ENCODE measurements at regions not wholly inside any gene's neighbourhood (a gene's known extent, or its start where the extent isn't known, plus 50 kb on each side); places are given as distances from the start of the nearest gene placed in this dataset.
"Not testable (repeated sequence)": the region's sequence is repeated elsewhere in the genome, so short reads cannot be mapped to it uniquely, and the experiment has no call there.

GRCh38 chr12:69036999-69037398 is 104.0 kb upstream of the CPM start:
- Mint-ChIP-seq H3K36me3 (ENCODE audit: low read depth) (no peaks in the 10 kb centered on the region), H3K27ac (no peak overlapping the region), H3K4me1 (ENCODE audit: low read depth) (no peaks in the 10 kb centered on the region), H3K27me3 (ENCODE audit: low read depth) (peaks cover 1% of the 10 kb centered on the region), H3K9me3 (no peaks in the 10 kb centered on the region), H3K4me3 (ENCODE audit: low read depth) (no peak overlapping the region)
- no peak for DNase-seq (ENCODE audit: low spot score)
- intact Hi-C loops (cut with micrococcal nuclease): no loop called here

GRCh38 chr12:69039911-69040310 is 106.9 kb upstream of the CPM start:
- Mint-ChIP-seq H3K27me3 (ENCODE audit: low read depth) (peaks cover 1% of the 10 kb centered on the region), H3K4me3 (ENCODE audit: low read depth) (no peak overlapping the region), H3K4me1 (ENCODE audit: low read depth) (peaks cover under 1% of the 10 kb centered on the region), H3K9me3 (no peaks in the 10 kb centered on the region), H3K27ac (no peak overlapping the region), H3K36me3 (ENCODE audit: low read depth) (no peaks in the 10 kb centered on the region)
- no peak for DNase-seq (ENCODE audit: low spot score)
- intact Hi-C loops (cut with micrococcal nuclease): no loop called here

DNA sequence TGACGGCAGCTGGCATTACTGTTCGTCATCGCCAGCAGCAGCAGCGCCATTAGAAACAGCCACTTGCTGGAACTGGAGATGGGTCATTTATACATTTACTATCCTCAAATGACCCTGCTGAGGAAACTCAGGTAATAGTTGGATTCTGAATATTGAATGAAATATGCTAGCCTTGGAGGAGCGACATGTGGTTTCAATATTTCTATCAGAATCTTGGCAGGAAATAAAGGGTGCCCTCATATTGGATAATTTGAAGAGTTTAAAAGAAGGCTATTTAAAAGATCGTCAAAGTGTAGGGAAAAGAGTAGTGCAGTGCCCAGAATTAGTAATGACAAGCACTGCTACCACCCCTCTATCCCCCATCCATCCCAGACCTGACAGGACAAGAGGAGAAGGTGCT is 109.6 kb upstream of the CPM start:
- Mint-ChIP-seq H3K36me3 (ENCODE audit: low read depth) (no peaks in the 10 kb centered on the region), H3K27me3 (ENCODE audit: low read depth) (no peaks in the 10 kb centered on the region), H3K4me1 (ENCODE audit: low read depth) (peaks cover 2% of the 10 kb centered on the region), H3K9me3 (no peaks in the 10 kb centered on the region), H3K4me3 (ENCODE audit: low read depth) (no peak overlapping the region), H3K27ac (no peak overlapping the region)
- intact Hi-C loops (cut with micrococcal nuclease): no loop called here
- DNase-seq (ENCODE audit: low spot score): no peak

- H3K27me3 Mint-ChIP-seq (ENCODE audit: low read depth): no peaks in the 10 kb centered on the region
- no peak for DNase-seq (ENCODE audit: low spot score)
- H3K36me3 Mint-ChIP-seq (ENCODE audit: low read depth): no peaks in the 10 kb centered on the region
- no peak overlapping the region for H3K4me3 Mint-ChIP-seq (ENCODE audit: low read depth)
- no peaks in the 10 kb centered on the region for H3K9me3 Mint-ChIP-seq
- H3K4me1 Mint-ChIP-seq (ENCODE audit: low read depth): peaks cover 2% of the 10 kb centered on the region
- intact Hi-C loops (cut with micrococcal nuclease): no loop called here
- no peak overlapping the region for H3K27ac Mint-ChIP-seq
Observed at GRCh38 chr12:69042970-69043369, 110.0 kb upstream of the CPM start.

GRCh38 chr12:69044887-69045286 is 111.9 kb upstream of the CPM start:
- Mint-ChIP-seq H3K27ac (no peak overlapping the region), H3K9me3 (peaks cover 4% of the 10 kb centered on the region), H3K4me1 (ENCODE audit: low read depth) (peaks cover 2% of the 10 kb centered on the region), H3K36me3 (ENCODE audit: low read depth) (no peaks in the 10 kb centered on the region), H3K4me3 (ENCODE audit: low read depth) (no peak overlapping the region), H3K27me3 (ENCODE audit: low read depth) (no peaks in the 10 kb centered on the region)
- DNase-seq (ENCODE audit: low spot score): no peak
- intact Hi-C loops (cut with micrococcal nuclease): no loop called here

DNA sequence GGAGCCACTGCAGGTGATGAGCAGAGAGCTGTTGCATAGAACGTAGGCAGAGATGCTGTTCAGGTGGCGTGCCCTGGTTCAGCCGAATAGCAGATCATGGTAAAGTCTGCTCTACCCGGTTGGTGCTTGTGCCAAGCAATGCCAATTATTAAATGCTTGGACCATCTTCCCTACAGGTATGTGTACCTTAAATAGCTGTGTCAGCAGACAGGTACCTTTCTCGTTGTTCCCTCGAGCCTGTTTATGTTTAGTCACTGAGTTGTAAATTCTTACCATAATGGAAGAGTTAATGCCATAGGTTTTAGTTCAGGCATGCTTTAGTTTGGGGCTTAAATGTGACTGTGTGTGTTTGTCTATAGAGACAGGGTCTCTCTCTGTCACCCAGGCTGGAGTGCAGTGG is 112.5 kb upstream of the CPM start:
- H3K4me3 Mint-ChIP-seq (ENCODE audit: low read depth): no peak overlapping the region
- no peak overlapping the region for H3K27ac Mint-ChIP-seq
- intact Hi-C loops (cut with micrococcal nuclease): no loop called here
- DNase-seq (ENCODE audit: low spot score): no peak
- peaks cover 4% of the 10 kb centered on the region for H3K9me3 Mint-ChIP-seq
- no peaks in the 10 kb centered on the region for H3K36me3 Mint-ChIP-seq (ENCODE audit: low read depth)
- no peaks in the 10 kb centered on the region for H3K27me3 Mint-ChIP-seq (ENCODE audit: low read depth)
- peaks cover 2% of the 10 kb centered on the region for H3K4me1 Mint-ChIP-seq (ENCODE audit: low read depth)

DNA sequence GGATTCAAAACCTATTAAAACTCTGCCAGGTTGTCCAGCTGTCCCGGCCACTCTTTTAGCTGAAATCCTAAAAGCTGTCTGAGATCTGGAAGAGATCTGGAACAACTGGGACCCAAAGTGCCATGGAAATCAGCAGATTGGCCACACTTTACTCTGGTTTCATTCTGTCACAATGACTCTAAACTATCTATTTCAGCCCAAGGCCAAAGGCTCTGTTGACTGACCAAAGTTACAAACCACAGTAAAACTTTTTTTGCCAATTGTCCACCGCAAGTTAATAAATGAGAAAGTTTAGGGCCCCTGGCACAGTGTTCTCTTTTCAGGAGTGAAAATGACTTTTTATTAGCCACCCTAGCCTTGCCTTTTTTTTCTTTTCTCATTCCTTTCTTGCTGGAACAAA is 113.4 kb upstream of the CPM start:
- Mint-ChIP-seq H3K27ac (no peak overlapping the region), H3K9me3 (peaks cover 4% of the 10 kb centered on the region), H3K36me3 (ENCODE audit: low read depth) (no peaks in the 10 kb centered on the region), H3K4me1 (ENCODE audit: low read depth) (peaks cover 2% of the 10 kb centered on the region), H3K4me3 (ENCODE audit: low read depth) (no peak overlapping the region), H3K27me3 (ENCODE audit: low read depth) (no peaks in the 10 kb centered on the region)
- intact Hi-C loops (cut with micrococcal nuclease): no loop called here
- no peak for DNase-seq (ENCODE audit: low spot score)

GRCh38 chr12:69046920-69047319 is 113.9 kb upstream of the CPM start:
- H3K27me3 Mint-ChIP-seq (ENCODE audit: low read depth): no peaks in the 10 kb centered on the region
- intact Hi-C loops (cut with micrococcal nuclease): no loop called here
- DNase-seq (ENCODE audit: low spot score): no peak
- no peaks in the 10 kb centered on the region for H3K36me3 Mint-ChIP-seq (ENCODE audit: low read depth)
- no peak overlapping the region for H3K27ac Mint-ChIP-seq
- peaks cover 2% of the 10 kb centered on the region for H3K4me1 Mint-ChIP-seq (ENCODE audit: low read depth)
- peaks cover 4% of the 10 kb centered on the region for H3K9me3 Mint-ChIP-seq
- H3K4me3 Mint-ChIP-seq (ENCODE audit: low read depth): no peak overlapping the region

DNA sequence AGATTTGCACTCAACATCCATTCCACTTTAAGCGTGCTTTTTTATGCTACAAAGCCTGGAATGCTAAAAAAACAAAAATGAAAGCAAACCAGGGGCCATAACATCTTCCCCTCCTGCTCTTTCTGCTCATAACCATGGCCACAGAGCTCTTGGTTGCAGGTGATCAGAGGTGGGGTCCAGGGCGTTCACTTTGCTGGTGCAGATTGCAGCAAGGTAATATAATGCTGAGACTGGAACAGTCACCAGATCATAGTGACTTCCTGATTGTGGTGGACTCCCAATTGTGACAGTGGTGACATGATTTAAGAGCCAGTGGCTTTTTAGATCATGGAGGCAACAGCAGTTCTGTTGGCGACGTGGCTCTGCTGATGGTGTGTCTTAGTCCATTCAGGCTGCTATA is 115.0 kb upstream of the CPM start:
- Mint-ChIP-seq H3K4me1 (ENCODE audit: low read depth) (peaks cover 9% of the 10 kb centered on the region), H3K27me3 (ENCODE audit: low read depth) (no peaks in the 10 kb centered on the region), H3K9me3 (peaks cover 4% of the 10 kb centered on the region), H3K4me3 (ENCODE audit: low read depth) (no peak overlapping the region), H3K27ac (no peak overlapping the region), H3K36me3 (ENCODE audit: low read depth) (no peaks in the 10 kb centered on the region)
- DNase-seq (ENCODE audit: low spot score): no peak
- intact Hi-C loops (cut with micrococcal nuclease): no loop called here

DNA sequence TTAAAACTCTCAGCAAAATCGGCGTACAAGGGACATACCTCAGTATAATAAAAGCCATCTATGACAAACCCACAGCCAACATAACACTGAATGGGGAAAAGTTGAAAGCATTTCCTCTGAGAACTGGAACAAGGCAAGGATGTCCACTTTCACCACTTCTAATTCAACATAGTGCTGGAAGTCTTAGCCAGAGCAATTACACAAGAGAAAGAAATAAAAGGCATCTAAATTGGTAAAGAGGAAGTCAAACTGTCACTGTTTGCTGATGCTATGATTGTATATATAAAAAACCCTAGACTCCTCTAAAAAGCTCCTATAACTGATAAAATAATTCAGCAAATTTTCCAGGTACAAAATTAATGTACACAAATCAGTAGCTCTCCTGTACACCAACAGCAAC is 116.9 kb upstream of the CPM start:
- DNase-seq (ENCODE audit: low spot score); H3K9me3 Mint-ChIP-seq; H3K27me3 Mint-ChIP-seq (ENCODE audit: low read depth); H3K4me3 Mint-ChIP-seq (ENCODE audit: low read depth); intact Hi-C loops (cut with micrococcal nuclease); H3K27ac Mint-ChIP-seq; H3K36me3 Mint-ChIP-seq (ENCODE audit: low read depth): not testable (repeated sequence)
- H3K4me1 Mint-ChIP-seq (ENCODE audit: low read depth): peaks cover 18% of the 10 kb centered on the region

- Mint-ChIP-seq H3K9me3 (peaks cover 4% of the 10 kb centered on the region), H3K27ac (peak overlapping the region; percentile 54), H3K4me1 (ENCODE audit: low read depth) (peaks cover 20% of the 10 kb centered on the region), H3K4me3 (ENCODE audit: low read depth) (no peak overlapping the region), H3K36me3 (ENCODE audit: low read depth) (no peaks in the 10 kb centered on the region), H3K27me3 (ENCODE audit: low read depth) (no peaks in the 10 kb centered on the region)
- intact Hi-C loops (cut with micrococcal nuclease): no loop called here
- no peak for DNase-seq (ENCODE audit: low spot score)
Observed at GRCh38 chr12:69052613-69053408, 119.8 kb upstream of the CPM start.

- no peaks in the 10 kb centered on the region for H3K27me3 Mint-ChIP-seq (ENCODE audit: low read depth)
- no peak overlapping the region for H3K4me3 Mint-ChIP-seq (ENCODE audit: low read depth)
- peaks cover 31% of the 10 kb centered on the region for H3K4me1 Mint-ChIP-seq (ENCODE audit: low read depth)
Observed at GRCh38 chr12:69054343-69055056, 121.5 kb upstream of the CPM start.

GRCh38 chr12:69055280-69055679 is 122.3 kb upstream of the CPM start:
- no peak overlapping the region for H3K27ac Mint-ChIP-seq
- no peak for DNase-seq (ENCODE audit: low spot score)
- H3K4me1 Mint-ChIP-seq (ENCODE audit: low read depth): peaks cover 34% of the 10 kb centered on the region
- intact Hi-C loops (cut with micrococcal nuclease): loop anchor here (5.0 kb wide), 1 partner anchor 48 kb away; no protein-coding TSS in a partner anchor
- no peaks in the 10 kb centered on the region for H3K27me3 Mint-ChIP-seq (ENCODE audit: low read depth)
- H3K36me3 Mint-ChIP-seq (ENCODE audit: low read depth): no peaks in the 10 kb centered on the region
- H3K9me3 Mint-ChIP-seq: peaks cover 4% of the 10 kb centered on the region
- no peak overlapping the region for H3K4me3 Mint-ChIP-seq (ENCODE audit: low read depth)

More at GRCh38 chr12:69054343-69055056, 121.5 kb upstream of the CPM start:
- intact Hi-C loops (cut with micrococcal nuclease): loop anchor here (5.0 kb wide), 1 partner anchor 47 kb away; no protein-coding TSS in a partner anchor
- no peaks in the 10 kb centered on the region for H3K36me3 Mint-ChIP-seq (ENCODE audit: low read depth)
- no peak for DNase-seq (ENCODE audit: low spot score)
- no peak overlapping the region for H3K27ac Mint-ChIP-seq
- H3K9me3 Mint-ChIP-seq: peaks cover 4% of the 10 kb centered on the region

Measured in activated T-helper 2 cell treated with anti-CD3 and anti-CD28 coated beads, Interferon-gamma antibody, Interleukin-2, Interleukin-4, amounts not matched to agents 10 μg/mL and 5 μg/mL and 100 μg/mL, durations not matched to agents 14 hours and 24 hours and 36 hours (primary cell).